Breast epithelium (tissue), 3 donors: ENCODE measurements at regions not wholly inside any gene's neighbourhood (a gene's known extent, or its start where the extent isn't known, plus 50 kb on each side); places are given as distances from the start of the nearest gene placed in this dataset.

ENCODE experiments used
- POLR2A ChIP-seq: fragments of 450-650 bp; IDR thresholded peaks from one replicate; pipeline ENCODE4 v1.6.1; 2016; ENCODE audit warnings: antibody characterized with exemption, mild to moderate bottlenecking, moderate library complexity
- TF ChIP-seq, protein P1 (sequence below), 3 donors: fragments of 450-650 bp; IDR thresholded peaks; one replicate each; pipeline ENCODE4 v1.5.1; 2016 to 2017; ENCODE audit warnings: antibody characterized with exemption in 3 of 3, mild to moderate bottlenecking in 3 of 3, moderate library complexity in 3 of 3

DNA sequence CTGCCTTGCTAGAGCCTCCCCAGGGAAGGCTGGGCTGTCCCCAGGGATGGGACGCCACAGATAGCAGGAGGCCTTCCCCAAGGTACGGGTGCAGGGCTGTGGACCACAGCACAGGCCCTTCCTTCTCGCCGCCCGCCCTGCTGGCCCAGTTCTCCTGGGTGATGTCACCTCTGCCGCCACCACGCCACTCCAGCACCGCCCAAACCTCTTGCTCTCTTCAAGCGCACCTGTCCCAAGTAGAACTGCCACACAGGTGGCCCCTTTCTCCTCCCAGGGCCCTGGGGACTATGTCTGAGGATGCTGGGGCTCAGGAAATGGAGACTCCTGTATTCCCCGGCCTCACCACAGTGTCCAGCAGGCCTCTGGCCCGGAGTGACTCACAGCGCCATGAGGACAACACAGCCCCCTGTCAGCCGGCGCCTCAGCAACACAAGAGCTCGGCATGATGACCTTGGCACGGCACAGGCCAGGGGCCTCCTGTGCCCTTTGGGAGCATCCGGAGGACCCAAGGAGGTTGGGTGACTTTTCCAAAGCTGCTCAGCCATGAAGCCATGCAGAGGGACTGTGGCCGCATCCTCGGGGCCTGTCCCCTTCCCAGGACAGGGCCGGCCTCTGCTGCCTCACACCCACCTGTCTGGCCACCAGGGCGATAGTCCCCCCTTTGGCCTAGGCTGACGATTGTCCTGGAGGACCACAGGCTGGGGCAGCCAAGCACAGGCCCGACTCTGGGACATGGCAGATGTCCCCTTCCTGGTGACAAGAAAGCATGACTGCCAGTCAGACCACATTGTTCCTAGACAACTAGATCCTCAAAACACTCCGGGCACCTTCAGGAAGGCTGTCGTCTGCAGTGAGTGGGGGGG lies 1023.5 kb downstream of the BRD1 start:
- TF ChIP-seq, protein P1, sequence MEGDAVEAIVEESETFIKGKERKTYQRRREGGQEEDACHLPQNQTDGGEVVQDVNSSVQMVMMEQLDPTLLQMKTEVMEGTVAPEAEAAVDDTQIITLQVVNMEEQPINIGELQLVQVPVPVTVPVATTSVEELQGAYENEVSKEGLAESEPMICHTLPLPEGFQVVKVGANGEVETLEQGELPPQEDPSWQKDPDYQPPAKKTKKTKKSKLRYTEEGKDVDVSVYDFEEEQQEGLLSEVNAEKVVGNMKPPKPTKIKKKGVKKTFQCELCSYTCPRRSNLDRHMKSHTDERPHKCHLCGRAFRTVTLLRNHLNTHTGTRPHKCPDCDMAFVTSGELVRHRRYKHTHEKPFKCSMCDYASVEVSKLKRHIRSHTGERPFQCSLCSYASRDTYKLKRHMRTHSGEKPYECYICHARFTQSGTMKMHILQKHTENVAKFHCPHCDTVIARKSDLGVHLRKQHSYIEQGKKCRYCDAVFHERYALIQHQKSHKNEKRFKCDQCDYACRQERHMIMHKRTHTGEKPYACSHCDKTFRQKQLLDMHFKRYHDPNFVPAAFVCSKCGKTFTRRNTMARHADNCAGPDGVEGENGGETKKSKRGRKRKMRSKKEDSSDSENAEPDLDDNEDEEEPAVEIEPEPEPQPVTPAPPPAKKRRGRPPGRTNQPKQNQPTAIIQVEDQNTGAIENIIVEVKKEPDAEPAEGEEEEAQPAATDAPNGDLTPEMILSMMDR (IDR thresholded peaks at IDR 0.05): no peak
- TF ChIP-seq POLR2A: no peak
